Osteocyte (in vitro differentiated cells): ENCODE measurements at regions not wholly inside any gene's neighbourhood (a gene's known extent, or its start where the extent isn't known, plus 50 kb on each side); places are given as distances from the start of the nearest gene placed in this dataset.

Source experiments
- DNase-seq: peaks from one replicate; pipeline ENCODE4 v3.0.0; 2021; ENCODE audit warnings: mixed read lengths; ENCODE audit not compliant: unreplicated experiment; ENCODE audit errors: extremely low spot score
- H3K27ac Mint-ChIP-seq: one replicate; pipeline ENCODE4 v1.8.0; 2021; ENCODE audit warnings: mild to moderate bottlenecking, mixed read lengths; ENCODE audit not compliant: unreplicated experiment
- H3K27me3 Mint-ChIP-seq: one replicate; pipeline ENCODE4 v1.8.0; 2021; ENCODE audit warnings: mixed read lengths; ENCODE audit not compliant: unreplicated experiment
- H3K36me3 Mint-ChIP-seq: one replicate; pipeline ENCODE4 v1.8.0; 2021; ENCODE audit warnings: mixed read lengths; ENCODE audit not compliant: unreplicated experiment
- H3K4me1 Mint-ChIP-seq: one replicate; pipeline ENCODE4 v1.8.0; 2021; ENCODE audit warnings: mixed read lengths; ENCODE audit not compliant: unreplicated experiment
- H3K4me3 Mint-ChIP-seq: one replicate; pipeline ENCODE4 v1.8.0; 2021; ENCODE audit warnings: mild to moderate bottlenecking, moderate library complexity, mixed read lengths; ENCODE audit not compliant: unreplicated experiment
- H3K9me3 Mint-ChIP-seq: one replicate; pipeline ENCODE4 v1.8.0; 2021; ENCODE audit warnings: mixed read lengths; ENCODE audit not compliant: unreplicated experiment
- TF ChIP-seq, protein P1 (sequence below): fragments of 200-600 bp; sonication (generic); IDR thresholded peaks from 2 replicates; pipeline ENCODE4 v1.5.0; 2021; ENCODE audit warnings: antibody characterized with exemption, mild to moderate bottlenecking, moderate library complexity

DNA sequence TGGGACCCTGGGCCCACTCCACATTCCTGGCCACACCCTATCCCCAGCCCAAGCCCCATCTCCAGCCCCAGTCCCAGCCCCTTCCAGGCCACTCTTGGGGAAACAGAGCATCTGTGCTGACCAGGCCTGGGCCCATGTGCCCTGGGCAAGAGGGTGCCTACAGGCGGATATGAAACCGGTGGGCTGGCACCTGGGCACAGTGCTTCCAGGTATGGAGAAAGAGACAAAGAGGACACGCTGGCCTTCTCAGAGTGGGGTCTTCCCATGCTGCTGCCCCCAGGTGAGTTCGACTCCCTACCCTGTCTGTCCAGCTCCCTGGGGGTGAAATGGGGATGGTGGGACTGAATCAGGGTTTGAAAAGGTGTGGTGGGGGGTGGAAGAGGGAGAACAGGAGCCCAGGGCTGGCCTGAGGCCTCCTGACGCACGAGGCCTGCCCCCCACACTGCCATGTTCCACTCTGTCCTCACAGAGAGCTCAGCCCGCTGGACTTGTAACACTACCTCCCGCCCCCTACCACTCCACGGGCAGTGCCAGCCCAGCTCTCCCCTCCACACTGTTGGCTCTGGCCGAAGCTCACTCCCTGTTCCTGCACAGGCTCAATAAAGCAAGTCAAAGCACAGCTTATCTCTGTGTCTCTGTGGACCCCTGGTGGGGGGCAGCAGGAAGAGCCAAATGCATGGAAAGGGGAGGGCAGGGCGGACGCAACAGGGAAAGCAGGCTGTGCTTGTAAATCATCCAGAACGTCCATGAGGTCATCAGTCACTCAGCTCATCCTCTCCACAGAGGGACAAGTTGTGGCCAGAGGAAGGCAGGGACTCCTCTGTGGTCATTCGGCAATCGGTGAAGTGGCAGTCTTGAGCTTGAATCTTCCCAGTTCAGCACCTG, 71.1 kb upstream of the TMEM97 start:
- peak; percentile 76 for DNase-seq
- H3K36me3 Mint-ChIP-seq, result no peaks in the 10 kb centered on the region
- H3K4me1 Mint-ChIP-seq, result peaks cover 5% of the 10 kb centered on the region

GRCh38 chr17:28249706-28250105, 69.3 kb upstream of the TMEM97 start:
- peaks cover 5% of the 10 kb centered on the region for H3K4me1 Mint-ChIP-seq
- no peaks in the 10 kb centered on the region for H3K9me3 Mint-ChIP-seq
- H3K36me3 Mint-ChIP-seq, result no peaks in the 10 kb centered on the region
- TF ChIP-seq, protein P1, sequence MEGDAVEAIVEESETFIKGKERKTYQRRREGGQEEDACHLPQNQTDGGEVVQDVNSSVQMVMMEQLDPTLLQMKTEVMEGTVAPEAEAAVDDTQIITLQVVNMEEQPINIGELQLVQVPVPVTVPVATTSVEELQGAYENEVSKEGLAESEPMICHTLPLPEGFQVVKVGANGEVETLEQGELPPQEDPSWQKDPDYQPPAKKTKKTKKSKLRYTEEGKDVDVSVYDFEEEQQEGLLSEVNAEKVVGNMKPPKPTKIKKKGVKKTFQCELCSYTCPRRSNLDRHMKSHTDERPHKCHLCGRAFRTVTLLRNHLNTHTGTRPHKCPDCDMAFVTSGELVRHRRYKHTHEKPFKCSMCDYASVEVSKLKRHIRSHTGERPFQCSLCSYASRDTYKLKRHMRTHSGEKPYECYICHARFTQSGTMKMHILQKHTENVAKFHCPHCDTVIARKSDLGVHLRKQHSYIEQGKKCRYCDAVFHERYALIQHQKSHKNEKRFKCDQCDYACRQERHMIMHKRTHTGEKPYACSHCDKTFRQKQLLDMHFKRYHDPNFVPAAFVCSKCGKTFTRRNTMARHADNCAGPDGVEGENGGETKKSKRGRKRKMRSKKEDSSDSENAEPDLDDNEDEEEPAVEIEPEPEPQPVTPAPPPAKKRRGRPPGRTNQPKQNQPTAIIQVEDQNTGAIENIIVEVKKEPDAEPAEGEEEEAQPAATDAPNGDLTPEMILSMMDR, result no peak
- no peak overlapping the region for H3K27ac Mint-ChIP-seq
- peaks cover 6% of the 10 kb centered on the region for H3K27me3 Mint-ChIP-seq
- no peak for DNase-seq
- no peak overlapping the region for H3K4me3 Mint-ChIP-seq

More for the DNA sequence above, 71.1 kb upstream of the TMEM97 start:
- Mint-ChIP-seq H3K27me3 (peaks cover 6% of the 10 kb centered on the region), H3K27ac (no peak overlapping the region), H3K9me3 (no peaks in the 10 kb centered on the region), H3K4me3 (no peak overlapping the region)
- TF ChIP-seq, protein P1, result peak; percentile 7

- H3K27ac Mint-ChIP-seq, result no peak overlapping the region
- H3K4me3 Mint-ChIP-seq, result no peak overlapping the region
- TF ChIP-seq, protein P1, result no peak
- peaks cover 2% of the 10 kb centered on the region for H3K27me3 Mint-ChIP-seq
- peaks cover 5% of the 10 kb centered on the region for H3K4me1 Mint-ChIP-seq
- no peaks in the 10 kb centered on the region for H3K36me3 Mint-ChIP-seq
- no peaks in the 10 kb centered on the region for H3K9me3 Mint-ChIP-seq
- DNase-seq, result no peak
These were observed 66.6 kb upstream of the TMEM97 start for GRCh38 chr17:28252436-28252835.

- Mint-ChIP-seq H3K4me1 (peaks cover 5% of the 10 kb centered on the region), H3K4me3 (no peak overlapping the region), H3K36me3 (no peaks in the 10 kb centered on the region), H3K27ac (no peak overlapping the region), H3K9me3 (no peaks in the 10 kb centered on the region), H3K27me3 (peaks cover 2% of the 10 kb centered on the region)
- no peak for DNase-seq
- TF ChIP-seq, protein P1, result no peak
These were observed 65.3 kb upstream of the TMEM97 start for GRCh38 chr17:28253663-28254062.

- TF ChIP-seq, protein P1, result no peak
- no peaks in the 10 kb centered on the region for H3K9me3 Mint-ChIP-seq
- H3K36me3 Mint-ChIP-seq, result no peaks in the 10 kb centered on the region
- peaks cover 2% of the 10 kb centered on the region for H3K27me3 Mint-ChIP-seq
- DNase-seq, result no peak
- no peak overlapping the region for H3K27ac Mint-ChIP-seq
- H3K4me3 Mint-ChIP-seq, result no peak overlapping the region
- H3K4me1 Mint-ChIP-seq, result peaks cover 5% of the 10 kb centered on the region
These were observed 63.4 kb upstream of the TMEM97 start for GRCh38 chr17:28255616-28256015.
